A673 (cell line): ENCODE measurements at regions not wholly inside any gene's neighbourhood (a gene's known extent, or its start where the extent isn't known, plus 50 kb on each side); places are given as distances from the start of the nearest gene placed in this dataset.

Source experiments
- BruUV-seq: library from RNA; stranded (reverse); fragments of 400-500 nt; replicated peaks from 2 replicates; lab custom pipeline; 2021; lab: Mats Ljungman, UMichigan
- CTCF ChIA-PET: fragments of 300-600 bp; sonication (Branson Sonifier 250); formaldehyde crosslinking; loops from one replicate; lab custom pipeline; 2022; ENCODE audit warnings: antibody characterized with exemption; lab: Charles Lee
- POLR2A ChIA-PET: fragments of 300-600 bp; sonication (Branson Sonifier 250); formaldehyde crosslinking; loops from one replicate; lab custom pipeline; 2022; ENCODE audit warnings: antibody characterized with exemption; ENCODE audit not compliant: low non-redundant PET; lab: Charles Lee
- DNase-seq: peaks from one replicate; pipeline ENCODE4 v3.0.0-alpha.2; 2015; ENCODE audit warnings: low spot score
- H3K27ac ChIP-seq: fragments of 200-600 bp; sonication (generic); 2 replicates; pipeline ENCODE4 v1.5.1; 2016; ENCODE audit warnings: mixed run types, low read depth, mild to moderate bottlenecking, mixed read lengths, antibody characterized with exemption, low read length; ENCODE audit not compliant: poor library complexity, severe bottlenecking
- H3K27me3 ChIP-seq: fragments of 200-600 bp; sonication (generic); replicated peaks from 2 replicates; pipeline ENCODE4 v1.6.1; 2017; ENCODE audit warnings: mixed run types, low read depth, mild to moderate bottlenecking, mixed read lengths, antibody characterized with exemption, low read length; ENCODE audit not compliant: insufficient read depth, poor library complexity
- H3K36me3 ChIP-seq: fragments of 200-600 bp; sonication (generic); 2 replicates; pipeline ENCODE4 v1.6.1; 2016; ENCODE audit warnings: mixed run types, mild to moderate bottlenecking, mixed read lengths, antibody characterized with exemption, low read length; ENCODE audit not compliant: insufficient read depth, poor library complexity, severe bottlenecking
- H3K4me1 ChIP-seq: fragments of 200-600 bp; sonication (generic); 2 replicates; pipeline ENCODE4 v1.6.1; 2017; ENCODE audit warnings: mixed run types, mild to moderate bottlenecking, mixed read lengths, antibody characterized with exemption, low read length; ENCODE audit not compliant: insufficient read depth, poor library complexity, severe bottlenecking
- H3K4me3 ChIP-seq: fragments of 200-600 bp; sonication (generic); 2 replicates; pipeline ENCODE4 v1.5.1; 2016; ENCODE audit warnings: low read depth, mixed run types, mild to moderate bottlenecking, mixed read lengths, low read length; ENCODE audit not compliant: poor library complexity, severe bottlenecking
- H3K9me3 ChIP-seq: fragments of 200-600 bp; sonication (generic); 2 replicates; pipeline ENCODE4 v1.6.1; 2016; ENCODE audit warnings: mixed run types, low read depth, mild to moderate bottlenecking, mixed read lengths, antibody characterized with exemption, low read length; ENCODE audit not compliant: poor library complexity, severe bottlenecking
- EZH2 ChIP-seq: fragments of 200-600 bp; sonication (generic); IDR thresholded peaks from 2 replicates; pipeline ENCODE4 v1.6.1; 2017; ENCODE audit warnings: borderline replicate concordance, low read depth, mild to moderate bottlenecking, mixed read lengths, antibody characterized with exemption, low read length; ENCODE audit not compliant: poor library complexity, severe bottlenecking
- intact Hi-C: fragments of 100-400 bp; cut with micrococcal nuclease; formaldehyde crosslinking; loops from one replicate; pipeline ENCODE4 v1.10.0; 2022; ENCODE audit not compliant: unreplicated experiment
- TF ChIP-seq, protein P1 (sequence below): fragments of 300-800, 200-600 bp; sonication (generic); conservative IDR thresholded peaks from 2 replicates; pipeline ENCODE4 v1.5.1; 2017; ENCODE audit warnings: low read depth, mild to moderate bottlenecking, antibody characterized with exemption, low read length, moderate library complexity, mixed read lengths

DNA sequence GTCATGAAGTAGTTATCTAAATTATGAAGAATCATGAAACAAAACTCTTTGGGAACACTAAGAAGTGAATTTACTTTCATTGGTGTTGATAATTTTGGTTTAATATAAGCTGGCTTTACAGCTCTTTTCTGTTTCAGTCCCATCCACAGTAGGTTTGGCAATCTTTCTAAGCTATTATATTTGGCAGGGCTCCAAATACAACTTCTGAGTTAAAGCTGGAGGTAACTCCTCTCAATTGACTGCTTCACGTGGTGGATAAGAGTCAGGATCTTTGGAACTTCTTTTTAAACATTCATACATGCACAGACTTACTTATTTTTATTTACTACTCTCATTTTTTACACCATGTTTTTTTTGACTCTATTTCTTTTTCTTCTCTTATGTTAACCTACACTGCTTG is 106.5 kb upstream of the EPHA3 start:
- H3K27ac ChIP-seq = no peak overlapping the region
- ChIA-PET CTCF (no interaction called here), POLR2A (no interaction called here)
- no peaks in the 10 kb centered on the region for H3K27me3 ChIP-seq
- no peaks in the 10 kb centered on the region for H3K9me3 ChIP-seq
- no peak overlapping the region for H3K4me3 ChIP-seq
- no peaks in the 10 kb centered on the region for H3K36me3 ChIP-seq
- H3K4me1 ChIP-seq = no peaks in the 10 kb centered on the region
- intact Hi-C loops = no loop called here
- TF ChIP-seq EZH2 = no peak
- TF ChIP-seq, protein P1, sequence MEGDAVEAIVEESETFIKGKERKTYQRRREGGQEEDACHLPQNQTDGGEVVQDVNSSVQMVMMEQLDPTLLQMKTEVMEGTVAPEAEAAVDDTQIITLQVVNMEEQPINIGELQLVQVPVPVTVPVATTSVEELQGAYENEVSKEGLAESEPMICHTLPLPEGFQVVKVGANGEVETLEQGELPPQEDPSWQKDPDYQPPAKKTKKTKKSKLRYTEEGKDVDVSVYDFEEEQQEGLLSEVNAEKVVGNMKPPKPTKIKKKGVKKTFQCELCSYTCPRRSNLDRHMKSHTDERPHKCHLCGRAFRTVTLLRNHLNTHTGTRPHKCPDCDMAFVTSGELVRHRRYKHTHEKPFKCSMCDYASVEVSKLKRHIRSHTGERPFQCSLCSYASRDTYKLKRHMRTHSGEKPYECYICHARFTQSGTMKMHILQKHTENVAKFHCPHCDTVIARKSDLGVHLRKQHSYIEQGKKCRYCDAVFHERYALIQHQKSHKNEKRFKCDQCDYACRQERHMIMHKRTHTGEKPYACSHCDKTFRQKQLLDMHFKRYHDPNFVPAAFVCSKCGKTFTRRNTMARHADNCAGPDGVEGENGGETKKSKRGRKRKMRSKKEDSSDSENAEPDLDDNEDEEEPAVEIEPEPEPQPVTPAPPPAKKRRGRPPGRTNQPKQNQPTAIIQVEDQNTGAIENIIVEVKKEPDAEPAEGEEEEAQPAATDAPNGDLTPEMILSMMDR = no peak
- DNase-seq = peak; percentile 52
- no TSS peak for BruUV-seq

DNA sequence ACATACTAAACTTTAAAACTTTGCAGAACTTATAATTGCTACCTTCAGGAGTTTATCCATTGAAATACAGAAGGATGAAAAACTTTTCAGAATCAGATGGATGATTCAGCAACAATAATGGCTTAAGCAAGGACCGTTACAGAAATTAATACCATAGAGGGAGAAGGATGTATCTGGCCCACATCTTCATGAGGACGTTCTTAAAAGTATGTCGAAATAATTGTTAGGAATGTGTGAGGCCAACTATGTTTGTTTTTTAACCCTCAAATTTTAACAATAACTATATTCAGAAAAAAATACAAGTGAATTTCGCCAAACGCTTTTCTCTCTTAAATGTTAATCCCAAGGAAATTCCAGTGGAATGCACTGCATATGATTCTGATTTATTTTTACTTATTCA is 105.2 kb upstream of the EPHA3 start:
- H3K27me3 ChIP-seq = no peaks in the 10 kb centered on the region
- POLR2A ChIA-PET = no interaction called here
- no TSS peak for BruUV-seq

GRCh38 chr3:89013536-89013935 is 93.9 kb upstream of the EPHA3 start:
- ChIA-PET CTCF (no interaction called here), POLR2A (no interaction called here)
- no TSS peak for BruUV-seq
- DNase-seq = no peak
- no peak overlapping the region for H3K27ac ChIP-seq
- no peaks in the 10 kb centered on the region for H3K4me1 ChIP-seq
- TF ChIP-seq EZH2 = no peak
- TF ChIP-seq, protein P1 = no peak
- intact Hi-C loops = no loop called here
- no peaks in the 10 kb centered on the region for H3K36me3 ChIP-seq
- H3K4me3 ChIP-seq = no peak overlapping the region
- H3K9me3 ChIP-seq = no peaks in the 10 kb centered on the region
- H3K27me3 ChIP-seq = no peaks in the 10 kb centered on the region

More for the DNA sequence above, 105.2 kb upstream of the EPHA3 start:
- TF ChIP-seq, protein P1 = no peak
- TF ChIP-seq EZH2 = no peak
- DNase-seq = no peak
- H3K27ac ChIP-seq = no peak overlapping the region
- no peak overlapping the region for H3K4me3 ChIP-seq
- H3K4me1 ChIP-seq = no peaks in the 10 kb centered on the region
- H3K36me3 ChIP-seq = no peaks in the 10 kb centered on the region
- CTCF ChIA-PET = no interaction called here
- intact Hi-C loops = no loop called here
- no peaks in the 10 kb centered on the region for H3K9me3 ChIP-seq
